ENCODE measurements at regions not wholly inside any gene's neighbourhood (a gene's known extent, or its start where the extent isn't known, plus 50 kb on each side); places are given as distances from the start of the nearest gene placed in this dataset.

DNA sequence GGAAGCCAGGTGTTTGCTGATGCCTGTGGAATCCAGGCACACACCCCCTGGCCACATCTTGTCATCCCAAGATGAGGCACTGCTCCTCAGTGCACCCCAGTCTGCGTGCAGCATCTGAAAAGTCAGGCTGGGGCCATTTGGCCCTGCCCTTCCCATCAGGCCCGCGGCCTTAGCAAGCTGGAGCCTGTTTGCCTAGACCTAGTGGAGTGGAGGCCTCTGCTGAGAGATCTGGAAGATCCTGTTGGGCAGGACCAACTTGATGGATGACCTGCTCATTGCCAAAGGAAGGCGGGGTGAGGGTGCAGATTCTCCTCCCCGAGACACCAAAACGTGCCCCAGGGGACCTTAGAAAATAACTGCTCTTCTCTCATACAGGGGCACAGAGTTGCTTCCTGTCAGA is 220.2 kb downstream of the SHQ1 start:
- TF ChIP-seq, protein P1, sequence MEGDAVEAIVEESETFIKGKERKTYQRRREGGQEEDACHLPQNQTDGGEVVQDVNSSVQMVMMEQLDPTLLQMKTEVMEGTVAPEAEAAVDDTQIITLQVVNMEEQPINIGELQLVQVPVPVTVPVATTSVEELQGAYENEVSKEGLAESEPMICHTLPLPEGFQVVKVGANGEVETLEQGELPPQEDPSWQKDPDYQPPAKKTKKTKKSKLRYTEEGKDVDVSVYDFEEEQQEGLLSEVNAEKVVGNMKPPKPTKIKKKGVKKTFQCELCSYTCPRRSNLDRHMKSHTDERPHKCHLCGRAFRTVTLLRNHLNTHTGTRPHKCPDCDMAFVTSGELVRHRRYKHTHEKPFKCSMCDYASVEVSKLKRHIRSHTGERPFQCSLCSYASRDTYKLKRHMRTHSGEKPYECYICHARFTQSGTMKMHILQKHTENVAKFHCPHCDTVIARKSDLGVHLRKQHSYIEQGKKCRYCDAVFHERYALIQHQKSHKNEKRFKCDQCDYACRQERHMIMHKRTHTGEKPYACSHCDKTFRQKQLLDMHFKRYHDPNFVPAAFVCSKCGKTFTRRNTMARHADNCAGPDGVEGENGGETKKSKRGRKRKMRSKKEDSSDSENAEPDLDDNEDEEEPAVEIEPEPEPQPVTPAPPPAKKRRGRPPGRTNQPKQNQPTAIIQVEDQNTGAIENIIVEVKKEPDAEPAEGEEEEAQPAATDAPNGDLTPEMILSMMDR (IDR thresholded peaks at IDR 0.05; ENCODE audit: insufficient read depth, low read length, poor library complexity, severe bottlenecking), result no peak
- TF ChIP-seq EZH2phosphoT487 (conservative IDR thresholded peaks at IDR 0.05; ENCODE audit: low read length), result no peak

Data from SU-DHL-6 (cell line).